Right lobe of liver (tissue), 4 donors: ENCODE measurements at regions not wholly inside any gene's neighbourhood (a gene's known extent, or its start where the extent isn't known, plus 50 kb on each side); places are given as distances from the start of the nearest gene placed in this dataset.

Source experiments
- CTCF ChIP-seq, 4 donors: fragments of 200-600 bp in 3 of 4; fragments of 450-650 bp in 1 of 4; IDR thresholded peaks; one replicate each; pipeline versions ENCODE4 v1.5.1 to v1.8.0; 2016 to 2022; ENCODE audit warnings: antibody characterized with exemption in 4 of 4, mild to moderate bottlenecking in 2 of 4
- POLR2A ChIP-seq: fragments of 450-650 bp; IDR thresholded peaks from one replicate; pipeline ENCODE4 v1.6.1; 2017; ENCODE audit warnings: antibody characterized with exemption, mild to moderate bottlenecking
- donor health status: DM: no; HTN: no; CAD: no.
- donor health status: DM: no; HTN: no; CAD: no.
- donor health status: DM: no; HTN: yes; CAD: no.

GRCh38 chr6:167706313-167707109 lies 120.2 kb upstream of the AFDN start:
- no peak for TF ChIP-seq CTCF (IDR thresholded peaks at IDR 0.05)
- TF ChIP-seq POLR2A: no peak
